ENCODE measurements at regions not wholly inside any gene's neighbourhood (a gene's known extent, or its start where the extent isn't known, plus 50 kb on each side); places are given as distances from the start of the nearest gene placed in this dataset.
"Not testable (repeated sequence)": the region's sequence is repeated elsewhere in the genome, so short reads cannot be mapped to it uniquely, and the experiment has no call there.

DNA sequence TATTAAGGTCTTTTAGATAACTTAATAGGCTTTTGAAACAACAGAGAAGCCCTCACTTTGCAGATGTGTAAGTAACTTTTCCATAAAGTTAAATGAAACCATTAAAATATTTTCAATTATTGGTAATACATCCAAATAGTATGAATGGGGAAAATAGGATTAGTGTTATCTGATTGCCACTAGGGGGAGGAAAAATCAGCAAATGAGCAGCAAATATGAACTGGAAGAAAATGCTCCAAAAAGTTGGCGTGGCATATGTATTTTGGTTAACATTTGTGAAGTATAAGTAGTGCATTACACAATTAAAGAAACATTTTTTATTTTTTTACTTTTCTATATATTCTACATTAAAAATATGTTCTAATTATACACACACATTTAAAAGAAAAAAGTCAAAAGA, 259.8 kb upstream of the ANO5 start:
- no peak for DNase-seq

DNA sequence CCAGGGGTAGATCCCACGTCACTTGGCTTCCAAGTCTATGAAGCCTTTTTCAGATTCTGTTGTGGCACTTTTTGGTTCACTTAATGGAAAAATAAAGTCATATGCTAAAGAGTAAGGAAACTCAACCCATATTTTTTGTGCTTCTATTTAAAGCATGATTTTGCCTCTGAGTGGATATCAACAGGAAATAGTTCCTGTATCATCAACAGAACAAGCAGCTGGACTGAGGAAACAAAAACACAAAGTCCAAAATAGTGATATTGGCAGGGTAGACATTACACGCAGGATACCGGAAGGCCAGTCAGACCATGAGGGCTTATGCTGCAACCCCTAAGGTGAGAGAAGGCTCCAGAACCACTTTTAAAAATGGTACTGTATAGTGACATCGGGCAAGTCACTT, 248.3 kb upstream of the ANO5 start:
- DNase-seq = no peak

DNA sequence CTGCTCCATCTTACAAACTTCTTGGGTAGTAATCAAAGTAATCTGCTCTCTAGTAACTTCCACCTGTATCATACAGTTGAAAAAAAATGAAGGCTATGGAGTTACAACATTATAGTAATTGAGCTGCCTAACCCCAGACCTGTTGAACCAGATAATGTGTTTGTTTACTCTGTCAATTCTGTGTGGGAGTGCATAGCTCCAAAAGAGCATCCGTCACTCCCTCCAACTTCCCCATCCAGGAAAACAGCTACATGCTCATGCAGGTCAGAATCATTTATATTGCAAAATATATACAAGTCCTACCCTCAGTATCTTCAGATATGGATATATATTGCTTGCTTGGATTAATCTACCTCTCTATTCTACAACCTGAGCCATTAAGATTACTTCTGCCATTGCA, 244.0 kb upstream of the ANO5 start:
- DNase-seq = no peak

DNA sequence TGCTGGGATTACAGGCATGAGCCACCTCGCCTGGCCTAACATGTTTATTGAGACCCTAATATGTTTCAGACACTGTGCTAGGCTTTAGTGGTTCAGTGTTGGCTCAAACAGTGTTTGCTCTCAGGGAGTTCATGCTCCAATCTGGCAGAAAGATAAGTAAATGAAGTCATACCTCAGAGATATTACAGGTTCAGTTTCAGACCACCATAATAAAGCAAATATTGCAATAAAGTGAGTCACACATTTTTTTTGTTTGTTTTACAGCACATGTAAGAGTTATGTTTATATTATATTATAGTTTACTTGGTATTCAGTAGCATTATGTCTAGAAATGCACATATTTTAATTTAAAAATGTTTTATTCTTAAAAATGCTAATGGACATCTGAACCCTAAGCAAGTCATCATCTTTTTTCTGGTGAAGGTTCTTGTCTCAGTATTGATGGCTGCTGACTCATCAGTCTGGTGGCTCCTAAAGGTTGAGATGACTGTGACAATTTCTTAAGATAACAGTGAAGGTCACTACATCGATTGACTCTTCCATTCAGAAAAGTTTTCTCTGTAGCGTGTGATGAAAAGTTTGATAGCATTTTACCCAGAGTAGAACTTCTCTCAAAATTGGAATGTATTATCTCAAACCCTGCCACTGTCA, 243.0 kb upstream of the ANO5 start:
- DNase-seq = no peak

DNA sequence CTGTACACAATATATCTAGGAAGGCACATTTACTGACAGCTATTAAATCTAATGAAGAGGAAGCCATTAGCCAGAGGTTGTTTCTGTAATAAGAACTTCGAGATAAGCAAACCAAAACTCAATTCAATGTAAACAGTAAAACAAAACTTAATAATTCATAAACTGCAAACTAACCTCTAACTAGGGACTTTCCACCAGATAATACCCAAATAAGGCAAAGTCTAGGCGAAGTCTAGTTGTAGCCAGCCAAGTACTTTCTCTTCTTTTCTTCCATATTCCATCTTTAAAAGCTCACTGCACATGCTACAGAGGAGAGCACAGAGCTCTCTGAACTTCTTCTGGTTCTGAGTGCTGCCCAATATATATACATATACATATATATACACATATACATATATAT, 229.9 kb upstream of the ANO5 start:
- DNase-seq = no peak

DNA sequence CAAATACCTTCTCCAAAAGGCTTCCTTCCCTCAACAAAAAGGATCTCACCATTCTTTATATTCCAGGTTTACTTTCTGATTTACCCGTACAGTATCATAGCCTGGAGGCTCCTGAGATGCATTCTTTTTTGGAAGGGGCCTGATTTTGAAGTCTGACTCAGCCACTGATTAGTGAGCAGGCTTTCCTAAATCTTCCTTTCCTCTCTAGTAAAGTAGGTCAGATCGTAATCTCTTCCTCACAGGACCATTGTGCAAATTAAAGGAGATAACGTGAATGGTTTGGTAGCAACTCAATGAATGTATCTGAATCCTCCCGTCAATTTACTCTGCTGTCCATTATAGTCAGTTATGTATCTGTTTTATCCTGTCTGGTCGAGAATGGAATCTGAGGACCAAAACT, 227.7 kb upstream of the ANO5 start:
- DNase-seq = no peak

DNA sequence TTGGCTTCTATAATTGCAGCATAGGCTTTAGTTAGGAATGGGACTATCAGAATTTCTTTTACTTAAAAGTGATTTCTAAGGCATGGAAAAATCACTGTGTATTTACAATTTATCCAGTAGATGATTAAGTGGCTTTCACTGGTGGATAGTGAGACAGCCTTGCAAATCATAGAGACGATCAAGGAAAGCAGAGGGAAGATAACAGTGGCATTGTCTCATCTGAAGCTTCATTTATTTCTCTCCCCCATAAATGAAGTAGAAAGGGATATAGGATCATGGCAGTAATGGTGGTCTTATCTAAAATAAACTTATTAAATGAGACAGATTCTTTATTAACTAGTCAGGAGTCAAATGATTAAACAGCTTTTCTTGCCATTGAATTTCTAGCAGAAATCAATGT, 224.2 kb upstream of the ANO5 start:
- no peak for DNase-seq

DNA sequence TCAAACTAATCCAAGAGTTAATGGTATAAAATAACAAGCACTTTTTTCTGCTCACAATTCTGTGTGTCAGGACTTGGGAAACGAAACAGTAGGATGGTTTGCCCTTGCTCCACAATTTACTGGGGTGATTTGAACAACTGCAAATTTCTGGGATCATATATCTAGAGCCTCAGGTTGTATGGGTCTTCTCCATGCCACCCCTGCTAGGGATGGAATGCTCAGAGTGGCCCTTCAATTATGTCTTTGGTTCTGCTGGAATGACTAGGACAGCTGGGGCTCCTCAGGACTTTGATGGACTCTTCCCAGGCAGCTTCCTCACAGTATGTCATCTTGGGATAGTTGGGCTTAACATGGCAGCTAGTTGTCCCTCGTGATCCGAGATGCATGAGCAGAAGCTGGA, 223.0 kb upstream of the ANO5 start:
- no peak for DNase-seq

DNA sequence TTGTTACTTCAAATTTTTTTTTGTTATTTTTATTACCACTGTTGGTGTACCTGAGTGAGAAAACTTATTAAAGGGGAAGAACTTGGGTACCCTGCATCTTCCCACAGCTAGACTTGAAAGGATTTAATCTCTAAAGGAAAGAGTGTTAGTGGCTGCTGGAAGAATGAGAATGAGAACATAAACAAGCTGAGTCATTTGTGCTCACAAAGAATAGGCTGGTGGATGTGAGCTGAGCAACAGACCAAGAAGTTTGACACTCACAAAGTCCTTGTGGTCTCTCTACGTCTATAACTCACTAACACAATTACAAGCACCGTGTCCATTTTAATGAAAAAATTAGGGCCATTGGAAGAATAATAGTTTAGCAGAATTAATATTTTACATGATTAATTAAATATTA, 217.6 kb upstream of the ANO5 start:
- no peak for DNase-seq

DNA sequence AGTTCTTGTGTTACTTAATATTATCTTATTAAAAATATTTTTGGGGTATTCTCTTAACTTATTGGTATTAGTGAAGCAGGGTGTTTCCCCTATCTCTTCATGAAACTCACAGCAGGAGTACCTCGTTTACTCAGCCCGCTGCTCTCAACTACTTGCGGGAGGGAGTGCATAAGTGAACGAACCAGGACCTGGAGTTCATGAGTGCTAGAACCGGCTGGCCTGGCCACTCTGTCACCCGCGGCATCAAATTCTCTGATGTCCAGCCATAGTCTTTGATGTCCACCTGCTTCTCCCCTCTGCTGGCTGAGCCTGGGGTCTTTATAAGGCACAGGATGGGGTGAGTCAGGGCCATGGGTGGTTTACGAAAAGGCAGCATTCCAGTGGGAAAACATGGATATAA, 216.7 kb upstream of the ANO5 start:
- DNase-seq = no peak

DNA sequence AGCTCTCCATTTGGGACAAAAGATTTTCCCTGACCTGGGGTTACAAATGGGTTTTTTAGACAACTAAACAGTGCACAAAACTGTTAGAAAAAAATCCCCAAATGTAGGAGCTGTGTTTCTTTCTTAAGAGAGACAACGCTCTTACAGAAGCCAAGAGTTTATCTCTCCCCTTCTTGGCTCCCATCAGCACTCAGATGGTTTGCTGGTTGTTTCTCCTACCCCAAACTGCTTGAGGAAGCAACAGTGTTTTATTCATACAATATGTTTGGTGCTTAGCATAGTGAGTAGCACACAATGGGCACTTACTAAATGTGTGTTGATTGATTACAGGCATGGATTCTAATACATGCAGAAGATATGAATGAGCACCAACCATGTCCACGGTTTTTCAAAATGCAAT, 209.5 kb upstream of the ANO5 start:
- DNase-seq = no peak

DNA sequence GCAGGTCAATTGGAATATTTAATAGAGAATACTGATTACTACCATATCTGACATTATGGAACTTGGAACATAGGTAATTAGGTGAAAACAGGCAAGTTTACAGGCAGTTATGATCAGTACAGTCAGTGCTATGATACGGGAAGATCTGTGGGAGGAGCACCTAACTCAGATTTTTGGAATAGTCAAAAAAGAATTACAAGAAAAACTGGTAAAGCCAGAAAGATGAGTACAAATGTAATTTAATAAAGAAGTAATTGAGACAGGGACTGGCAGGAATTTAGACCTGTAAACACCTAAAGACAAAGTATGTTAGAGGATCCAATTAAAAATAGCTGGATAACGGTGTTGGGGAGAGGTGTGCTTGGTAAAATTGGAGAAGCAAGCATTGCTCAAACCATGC, 206.5 kb upstream of the ANO5 start:
- DNase-seq = no peak

DNA sequence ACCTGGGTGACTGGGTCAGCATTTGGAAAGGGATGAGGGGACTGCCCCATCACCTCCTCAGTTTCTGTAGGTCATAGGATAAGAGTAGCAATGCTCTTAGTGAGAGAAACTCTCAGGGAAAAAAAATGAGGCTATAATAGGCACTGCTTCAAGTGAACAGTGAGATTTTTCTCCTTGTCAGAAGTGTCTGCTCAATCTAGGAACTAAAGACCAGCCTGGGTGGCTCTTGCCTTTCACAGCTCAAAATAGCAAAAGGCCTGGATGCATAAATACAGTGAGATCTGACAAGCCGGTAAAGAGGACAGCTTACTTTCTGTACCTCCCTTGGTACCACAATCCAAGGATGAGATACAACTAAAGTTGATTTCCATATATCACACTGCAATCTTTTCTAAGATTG, 205.6 kb upstream of the ANO5 start:
- DNase-seq = no peak

DNA sequence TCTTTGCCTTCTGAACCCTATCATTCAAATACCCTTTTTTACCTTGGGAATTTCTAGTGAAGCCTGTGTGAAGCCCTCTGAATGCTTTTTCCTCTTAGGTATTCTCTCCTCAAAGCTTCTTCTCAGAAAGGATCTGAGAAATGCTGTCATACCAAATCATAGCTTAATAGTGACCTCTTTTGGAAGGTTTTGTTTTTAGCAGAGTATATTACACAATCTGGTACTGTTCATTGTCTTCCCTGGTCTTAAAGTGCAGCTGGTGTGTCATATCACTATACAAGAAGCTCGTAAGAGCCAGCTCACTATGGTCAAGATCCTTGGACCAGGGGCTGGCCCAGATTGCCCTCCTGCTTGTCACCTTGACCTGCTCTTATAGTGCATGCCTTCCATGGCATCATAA, 204.4 kb upstream of the ANO5 start:
- no peak for DNase-seq

DNA sequence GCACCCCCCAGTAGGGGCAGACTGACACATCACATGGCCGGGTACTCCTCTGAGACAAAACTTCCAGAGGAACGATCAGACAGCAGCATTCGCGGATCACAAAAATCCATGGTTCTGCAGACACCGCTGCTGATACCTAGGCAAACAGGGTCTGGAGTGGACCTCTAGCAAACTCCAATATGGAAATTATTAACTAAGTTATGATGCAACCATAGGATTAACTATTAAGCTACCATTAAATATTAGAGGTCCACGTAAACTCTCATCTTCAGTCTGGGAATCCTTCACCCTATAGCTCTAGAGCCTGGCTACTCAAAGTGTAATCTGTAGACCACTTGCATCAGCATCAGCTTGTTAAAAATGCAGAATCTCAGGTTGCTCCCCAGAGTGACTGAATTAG, 191.1 kb upstream of the ANO5 start:
- DNase-seq = not testable (repeated sequence)

DNA sequence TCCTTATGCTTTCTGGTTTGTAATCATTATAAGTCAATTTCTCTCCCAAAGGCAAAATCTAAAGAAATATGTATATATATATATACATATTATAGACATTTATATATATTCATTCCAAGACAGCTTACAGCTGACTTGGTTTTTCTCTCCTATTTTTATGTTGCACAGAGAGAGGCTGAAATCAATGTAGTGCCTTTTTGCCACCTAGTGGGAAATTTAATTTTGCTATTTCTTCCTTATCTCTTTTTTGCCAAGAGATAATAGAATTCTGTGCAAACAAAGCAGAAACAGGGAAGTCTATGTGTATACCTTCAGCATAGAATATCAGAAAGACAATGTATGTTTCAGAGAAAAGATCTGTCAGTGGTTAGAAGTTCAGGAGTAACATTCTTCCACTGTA, 186.0 kb upstream of the ANO5 start:
- no peak for DNase-seq

DNA sequence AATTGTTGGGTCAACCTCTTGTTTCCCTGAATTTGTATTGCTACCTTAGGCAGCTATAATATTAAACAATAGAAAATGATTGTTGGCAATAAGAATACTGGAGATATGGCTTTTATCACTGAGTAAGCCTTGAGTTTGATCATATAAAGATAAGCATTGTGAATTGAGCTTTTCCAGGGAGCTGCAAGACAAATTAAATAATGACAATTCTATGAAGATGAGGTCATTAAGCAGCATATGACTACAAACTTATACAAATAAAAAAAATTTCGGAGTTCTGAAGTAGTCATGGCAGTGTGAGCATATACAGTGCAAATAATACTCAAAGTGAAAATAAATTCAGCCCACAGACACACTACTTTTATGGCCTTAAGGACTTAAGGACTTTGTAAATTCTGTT, 161.1 kb upstream of the ANO5 start:
- DNase-seq = no peak

DNA sequence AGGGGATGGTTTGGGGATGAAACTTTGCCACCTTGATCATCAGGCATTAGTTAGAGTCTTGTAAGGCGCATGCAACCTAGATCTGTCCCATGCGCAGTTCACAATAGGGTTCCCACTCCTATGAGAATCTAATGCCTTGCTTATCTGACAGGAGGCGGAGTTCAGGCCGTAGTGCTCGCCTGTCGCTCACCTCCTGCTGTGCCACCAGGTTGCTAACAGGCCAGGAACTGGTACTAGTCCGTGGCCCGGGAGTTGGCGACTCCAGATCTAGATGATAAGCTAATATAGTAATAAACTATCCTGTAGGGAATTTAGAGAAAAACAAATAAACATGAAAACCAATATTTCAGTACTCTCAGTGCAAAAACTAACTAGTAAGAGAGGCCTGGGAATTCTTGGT, 155.4 kb upstream of the ANO5 start:
- DNase-seq = no peak

DNA sequence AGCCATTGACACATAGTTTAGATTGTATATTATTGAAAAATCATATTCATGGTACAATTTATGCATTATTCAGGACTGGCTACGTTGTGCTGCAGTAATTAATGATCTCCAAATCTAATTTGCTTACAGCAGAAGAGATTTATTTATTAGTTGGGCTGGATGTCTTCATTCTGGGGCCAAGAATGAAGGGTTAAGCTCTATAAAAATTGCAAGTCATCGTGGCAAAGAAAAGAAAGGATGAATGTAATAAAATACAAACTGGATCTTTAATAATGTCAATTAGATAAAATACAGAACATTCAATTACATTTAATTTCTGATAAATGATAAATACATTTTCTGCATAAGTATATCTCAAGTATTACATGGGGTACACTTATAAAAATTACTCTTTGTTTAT, 151.8 kb upstream of the ANO5 start:
- no peak for DNase-seq

DNA sequence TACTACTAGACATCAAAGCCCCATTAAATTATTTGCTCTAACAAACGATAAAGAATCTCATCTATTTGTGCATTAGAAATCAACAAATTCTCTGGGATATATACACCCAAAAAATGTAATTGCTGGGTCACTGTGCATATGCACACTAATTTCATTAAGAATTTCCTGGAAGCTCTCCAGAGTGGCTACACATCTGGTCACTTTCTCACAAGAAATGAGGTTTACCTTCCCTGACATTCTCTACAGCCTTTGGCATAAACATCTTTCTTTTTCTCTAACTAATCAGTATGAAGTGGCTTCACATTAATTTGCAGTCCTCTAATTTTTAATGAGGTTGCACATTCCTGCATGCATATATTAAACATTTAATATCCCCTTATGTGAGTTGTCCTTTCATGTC, 150.8 kb upstream of the ANO5 start:
- no peak for DNase-seq

DNA sequence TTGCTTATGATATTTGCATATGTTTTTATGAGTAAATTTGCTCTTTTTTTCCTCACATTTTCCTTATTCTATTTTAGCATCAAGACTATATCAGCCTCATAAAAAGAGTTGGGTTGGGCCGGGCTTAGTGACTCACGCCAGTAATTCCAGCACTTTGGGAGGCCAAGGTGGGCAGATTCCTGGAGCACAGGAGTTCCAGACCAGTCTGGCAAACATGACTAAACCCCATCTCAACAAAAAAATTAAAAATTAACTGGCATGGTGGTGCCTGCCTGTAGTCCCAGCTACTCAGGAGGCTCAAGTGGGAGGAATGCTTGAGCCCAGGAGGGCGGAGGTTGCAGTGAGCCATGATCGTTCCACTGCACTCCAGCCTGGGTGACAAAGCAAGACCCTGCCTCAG, 148.8 kb upstream of the ANO5 start:
- no peak for DNase-seq

DNA sequence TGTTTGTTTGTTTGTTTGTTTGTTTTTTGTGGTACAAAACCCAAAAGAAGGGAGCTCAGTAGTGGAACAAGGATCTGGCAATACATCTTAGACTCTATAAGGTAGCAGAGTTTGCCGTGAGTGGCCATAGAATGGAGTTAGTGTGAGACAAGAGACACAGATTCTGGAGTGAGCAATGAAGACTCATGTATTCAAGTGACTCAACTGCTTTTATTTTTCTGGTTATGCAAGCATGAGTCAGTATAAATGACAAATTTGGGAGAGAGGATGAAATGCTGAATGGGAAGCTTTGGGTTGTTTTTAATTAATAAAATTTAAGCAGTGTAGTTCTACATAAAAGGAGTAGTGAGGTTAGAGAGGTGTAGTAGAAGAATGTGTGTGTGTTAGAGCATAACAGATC, 143.6 kb upstream of the ANO5 start:
- no peak for DNase-seq

DNA sequence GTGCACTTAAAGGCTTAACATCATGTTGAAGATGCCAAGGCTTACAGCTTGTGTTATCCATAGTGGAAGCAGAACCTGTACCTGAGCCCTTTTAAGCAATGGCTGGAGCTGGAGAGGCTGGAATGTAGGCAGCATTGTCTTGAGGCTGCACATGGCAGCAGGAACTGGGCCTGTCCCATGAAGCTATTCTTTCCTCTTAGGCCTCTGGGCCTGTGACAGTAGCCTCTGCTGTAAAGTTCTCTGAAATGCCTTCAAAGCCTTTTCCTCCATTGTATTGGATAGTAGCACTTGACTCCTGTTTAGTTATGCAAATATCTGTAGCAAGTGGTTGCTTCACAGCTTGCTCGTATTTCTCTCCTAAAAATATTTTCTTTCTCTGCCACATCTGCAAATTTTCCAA, 127.4 kb upstream of the ANO5 start:
- no peak for DNase-seq

DNA sequence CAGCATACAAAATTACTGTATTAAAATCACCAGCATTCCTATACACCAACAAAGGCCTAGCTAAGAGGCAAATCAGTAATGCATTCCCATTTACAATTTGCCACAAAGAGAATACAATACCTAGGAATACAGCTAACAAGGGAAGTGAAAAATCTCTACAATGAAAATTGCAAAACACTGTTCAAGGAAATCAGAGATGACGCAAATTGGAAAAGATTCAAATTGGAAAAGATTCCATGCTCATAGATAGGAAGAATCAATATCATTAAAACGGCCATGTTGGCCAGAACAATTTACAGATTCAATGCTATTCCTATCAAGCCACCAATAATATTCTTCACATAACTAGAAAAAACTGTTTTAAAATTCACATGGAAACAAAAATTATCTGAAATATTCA, 123.0 kb upstream of the ANO5 start:
- no peak for DNase-seq

DNA sequence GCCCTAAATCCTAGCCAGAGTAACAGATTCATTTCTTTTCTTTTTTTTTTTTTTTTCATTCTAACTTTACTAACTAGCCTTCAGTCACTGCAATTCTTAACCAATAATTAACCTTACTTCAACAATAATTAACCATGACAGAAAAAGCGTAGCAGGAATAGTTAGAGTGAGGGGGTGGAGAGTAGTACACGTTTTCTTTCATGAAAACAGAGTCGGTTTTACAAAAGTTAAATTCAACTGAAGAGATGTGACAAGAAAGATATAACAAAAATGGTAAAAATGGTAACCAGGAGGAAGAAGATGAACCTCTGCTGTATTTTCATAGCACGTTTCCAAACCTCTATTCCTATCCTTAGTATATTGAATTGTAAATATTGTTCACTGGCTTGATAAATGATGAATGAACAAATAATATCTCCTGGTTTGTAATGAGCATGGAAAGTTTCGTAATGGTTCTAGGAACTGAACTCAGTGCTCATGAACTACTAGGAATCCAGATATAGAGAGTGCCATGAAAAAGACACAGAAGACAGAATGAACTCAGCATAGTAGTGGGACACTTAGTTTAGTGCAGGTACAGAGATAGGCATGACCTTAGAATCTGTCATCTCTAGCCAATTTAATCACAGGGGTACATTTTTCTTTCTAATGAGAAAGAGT, 116.5 kb upstream of the ANO5 start:
- no peak for DNase-seq

Data from hindlimb muscle (tissue), 1 donor.